ENCODE measurements at regions not wholly inside any gene's neighbourhood (a gene's known extent, or its start where the extent isn't known, plus 50 kb on each side); places are given as distances from the start of the nearest gene placed in this dataset.

GRCh38 chr10:78479467-78479866, 445.8 kb downstream of the RPS24 start:
- Mint-ChIP-seq H3K9me3 (no peaks in the 10 kb centered on the region), H3K27ac (no peak overlapping the region), H3K36me3 (no peaks in the 10 kb centered on the region), H3K4me3 (no peak overlapping the region), H3K27me3 (ENCODE audit: low read depth in 3 of 3) (peaks cover 4 to 8% (median 7%) of the 10 kb centered on the region in 3 donors), H3K4me1 (no peaks in the 10 kb centered on the region)
- DNase-seq, result no peak

- Mint-ChIP-seq H3K4me1 (no peaks in the 10 kb centered on the region), H3K36me3 (no peaks in the 10 kb centered on the region), H3K27me3 (ENCODE audit: low read depth in 3 of 3) (peaks cover 5 to 10% (median 10%) of the 10 kb centered on the region in 3 donors), H3K4me3 (no peak overlapping the region), H3K9me3 (no peaks in the 10 kb centered on the region), H3K27ac (no peak overlapping the region)
- no peak for DNase-seq
These were observed 448.2 kb downstream of the RPS24 start for GRCh38 chr10:78481842-78482241.

- Mint-ChIP-seq H3K4me3 (no peak overlapping the region), H3K27ac (no peak overlapping the region), H3K36me3 (no peaks in the 10 kb centered on the region), H3K9me3 (peaks cover 0 to under 1% (median 0%) of the 10 kb centered on the region in 6 donors), H3K27me3 (ENCODE audit: low read depth in 3 of 3) (peaks cover 6 to 10% (median 8%) of the 10 kb centered on the region in 3 donors), H3K4me1 (no peaks in the 10 kb centered on the region)
- DNase-seq, result no peak
These were observed 450.0 kb downstream of the RPS24 start for GRCh38 chr10:78483641-78484040.

- peaks cover 4 to 22% (median 13%) of the 10 kb centered on the region in 3 donors for H3K27me3 Mint-ChIP-seq (ENCODE audit: low read depth in 3 of 3)
- H3K9me3 Mint-ChIP-seq, result peaks cover 6 to 22% (median 17%) of the 10 kb centered on the region in 6 donors
These were observed 455.4 kb downstream of the RPS24 start for GRCh38 chr10:78489034-78489433.

GRCh38 chr10:78491812-78492211, 458.1 kb downstream of the RPS24 start:
- H3K27me3 Mint-ChIP-seq (ENCODE audit: low read depth in 3 of 3), result peaks cover 0 to 24% (median 8%) of the 10 kb centered on the region in 3 donors
- H3K27ac Mint-ChIP-seq, result no peak overlapping the region
- peaks cover 0 to 5% of the 10 kb centered on the region in 2 donors for H3K4me1 Mint-ChIP-seq
- H3K4me3 Mint-ChIP-seq, result no peak overlapping the region
- DNase-seq, result no peak
- H3K36me3 Mint-ChIP-seq, result peaks cover 0 to 8% (median 5%) of the 10 kb centered on the region in 3 donors
- H3K9me3 Mint-ChIP-seq, result peaks cover 6 to 22% (median 17%) of the 10 kb centered on the region in 6 donors

More at GRCh38 chr10:78489034-78489433, 455.4 kb downstream of the RPS24 start:
- Mint-ChIP-seq H3K27ac (no peak overlapping the region), H3K4me3 (no peak overlapping the region), H3K4me1 (peaks cover 0 to 5% of the 10 kb centered on the region in 2 donors), H3K36me3 (peaks cover 0 to 8% (median 5%) of the 10 kb centered on the region in 3 donors)
- no peak for DNase-seq

GRCh38 chr10:78492424-78492823, 458.8 kb downstream of the RPS24 start:
- Mint-ChIP-seq H3K9me3 (peaks cover 6 to 22% (median 18%) of the 10 kb centered on the region in 6 donors), H3K4me3 (no peak overlapping the region), H3K27me3 (ENCODE audit: low read depth in 3 of 3) (peaks cover 0 to 21% (median 8%) of the 10 kb centered on the region in 3 donors), H3K4me1 (peaks cover 0 to 5% of the 10 kb centered on the region in 2 donors), H3K27ac (no peak overlapping the region), H3K36me3 (peaks cover 0 to 8% (median 5%) of the 10 kb centered on the region in 3 donors)
- no peak for DNase-seq

DNA sequence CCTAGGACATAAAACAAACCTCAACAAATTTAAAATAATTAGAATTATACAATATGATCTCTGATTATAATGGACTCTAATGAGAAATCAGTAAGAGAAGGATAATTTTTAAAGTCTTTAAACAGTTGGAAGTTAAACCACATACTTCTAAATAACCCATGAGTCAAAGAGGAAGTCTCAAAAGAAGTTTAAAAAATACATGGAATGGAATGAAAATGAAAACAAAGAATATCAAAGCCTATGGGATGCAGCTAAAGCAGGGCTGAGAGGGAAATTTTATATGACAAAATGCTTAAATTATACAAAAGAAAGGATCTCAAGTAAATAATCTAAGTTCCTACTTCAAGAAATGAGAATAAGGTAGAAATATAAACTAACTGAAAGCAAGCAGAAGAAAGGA, 460.5 kb downstream of the RPS24 start:
- peaks cover 0 to 5% of the 10 kb centered on the region in 2 donors for H3K4me1 Mint-ChIP-seq
- DNase-seq, result no peak

GRCh38 chr10:78502210-78502936, 468.7 kb downstream of the RPS24 start:
- H3K27ac Mint-ChIP-seq, result no peak overlapping the region
- H3K4me3 Mint-ChIP-seq, result no peak overlapping the region
- no peaks in the 10 kb centered on the region for H3K4me1 Mint-ChIP-seq
- peaks cover 0 to 3% (median 0%) of the 10 kb centered on the region in 6 donors for H3K9me3 Mint-ChIP-seq
- peaks cover 0 to 6% (median 4%) of the 10 kb centered on the region in 3 donors for H3K27me3 Mint-ChIP-seq (ENCODE audit: low read depth in 3 of 3)
- no peak for DNase-seq
- H3K36me3 Mint-ChIP-seq, result no peaks in the 10 kb centered on the region

More for the DNA sequence above, 460.5 kb downstream of the RPS24 start:
- Mint-ChIP-seq H3K27me3 (ENCODE audit: low read depth in 3 of 3) (peaks cover under 1 to 21% (median 2%) of the 10 kb centered on the region in 3 donors), H3K9me3 (peaks cover 6 to 22% (median 17%) of the 10 kb centered on the region in 6 donors), H3K36me3 (peaks cover 0 to 8% (median 5%) of the 10 kb centered on the region in 3 donors), H3K27ac (no peak overlapping the region), H3K4me3 (no peak overlapping the region)

DNA sequence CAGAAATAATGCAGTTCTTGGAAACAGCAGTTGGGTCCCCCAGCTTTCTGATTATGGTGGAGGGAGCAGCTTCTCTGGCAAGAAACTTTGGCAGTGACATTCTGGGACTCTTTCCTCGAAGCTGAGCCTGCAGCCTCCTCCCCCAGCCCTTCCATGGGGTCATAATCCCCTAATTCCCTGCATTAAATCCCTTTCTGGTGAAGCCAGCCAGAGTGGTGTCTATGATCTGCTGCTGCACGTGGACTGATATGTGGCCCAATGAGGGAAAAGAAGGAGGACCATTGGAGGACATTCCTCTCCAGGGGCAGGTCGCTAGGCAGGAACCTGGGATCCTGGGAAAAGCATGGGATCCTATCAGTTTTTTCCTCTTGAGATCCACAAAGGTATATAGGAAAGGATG, 470.5 kb downstream of the RPS24 start:
- no peak for DNase-seq
- no peak overlapping the region for H3K27ac Mint-ChIP-seq
- peaks cover 0 to 4% (median 4%) of the 10 kb centered on the region in 3 donors for H3K27me3 Mint-ChIP-seq (ENCODE audit: low read depth in 3 of 3)
- no peaks in the 10 kb centered on the region for H3K4me1 Mint-ChIP-seq
- H3K36me3 Mint-ChIP-seq, result no peaks in the 10 kb centered on the region
- H3K9me3 Mint-ChIP-seq, result peaks cover 0 to 3% (median 0%) of the 10 kb centered on the region in 6 donors
- no peak overlapping the region for H3K4me3 Mint-ChIP-seq

- H3K4me1 Mint-ChIP-seq, result no peaks in the 10 kb centered on the region
- no peak overlapping the region for H3K27ac Mint-ChIP-seq
- no peak for DNase-seq
- H3K36me3 Mint-ChIP-seq, result no peaks in the 10 kb centered on the region
- H3K27me3 Mint-ChIP-seq (ENCODE audit: low read depth in 3 of 3), result peaks cover 0 to 4% (median 4%) of the 10 kb centered on the region in 3 donors
- peaks cover 0 to 3% (median 0%) of the 10 kb centered on the region in 6 donors for H3K9me3 Mint-ChIP-seq
- no peak overlapping the region for H3K4me3 Mint-ChIP-seq
These were observed 472.0 kb downstream of the RPS24 start for GRCh38 chr10:78505657-78506056.

DNA sequence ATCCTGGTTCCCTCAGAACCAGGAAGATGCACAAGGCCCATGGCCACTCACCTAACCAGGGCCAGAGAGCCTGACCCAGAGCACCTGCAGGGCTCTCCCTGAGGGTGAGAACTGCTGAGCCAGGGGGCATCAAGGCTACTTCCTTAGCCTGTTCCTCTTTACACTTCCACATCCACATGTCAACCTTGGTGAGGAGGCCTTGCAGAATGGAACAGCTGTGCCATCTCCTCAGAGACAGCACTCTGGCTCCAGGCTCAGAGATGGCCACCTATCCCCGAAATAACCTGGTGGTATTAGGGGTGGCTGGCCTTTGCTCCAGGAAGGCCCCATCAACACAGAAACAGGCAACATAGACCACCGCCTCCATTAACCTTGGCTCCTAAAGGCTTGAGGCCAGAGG, 473.0 kb downstream of the RPS24 start:
- Mint-ChIP-seq H3K9me3 (peaks cover 0 to 3% (median 0%) of the 10 kb centered on the region in 6 donors), H3K4me3 (no peak overlapping the region), H3K4me1 (no peaks in the 10 kb centered on the region), H3K27ac (no peak overlapping the region), H3K36me3 (no peaks in the 10 kb centered on the region), H3K27me3 (ENCODE audit: low read depth in 3 of 3) (peaks cover 0 to 4% (median 4%) of the 10 kb centered on the region in 3 donors)
- no peak for DNase-seq

GRCh38 chr10:78507510-78508160, 474.0 kb downstream of the RPS24 start:
- Mint-ChIP-seq H3K36me3 (no peaks in the 10 kb centered on the region), H3K4me3 (no peak overlapping the region), H3K4me1 (no peaks in the 10 kb centered on the region), H3K9me3 (peaks cover 0 to 3% (median 0%) of the 10 kb centered on the region in 6 donors), H3K27ac (no peak overlapping the region), H3K27me3 (ENCODE audit: low read depth in 3 of 3) (peaks cover 0 to 4% (median under 1%) of the 10 kb centered on the region in 3 donors)
- DNase-seq, result no peak

GRCh38 chr10:78508955-78509748, 475.5 kb downstream of the RPS24 start:
- no peak for DNase-seq
- no peak overlapping the region for H3K27ac Mint-ChIP-seq
- peaks cover 0 to 3% (median 0%) of the 10 kb centered on the region in 6 donors for H3K9me3 Mint-ChIP-seq
- peaks cover 0 to 4% (median 0%) of the 10 kb centered on the region in 3 donors for H3K27me3 Mint-ChIP-seq (ENCODE audit: low read depth in 3 of 3)
- no peaks in the 10 kb centered on the region for H3K36me3 Mint-ChIP-seq
- no peak overlapping the region for H3K4me3 Mint-ChIP-seq
- no peaks in the 10 kb centered on the region for H3K4me1 Mint-ChIP-seq
